Retina (tissue), 1 donor: ENCODE measurements at regions not wholly inside any gene's neighbourhood (a gene's known extent, or its start where the extent isn't known, plus 50 kb on each side); places are given as distances from the start of the nearest gene placed in this dataset.

Source experiments
- DNase-seq: peaks from one replicate; pipeline ENCODE4 v3.0.0-alpha.2; 2016

DNA sequence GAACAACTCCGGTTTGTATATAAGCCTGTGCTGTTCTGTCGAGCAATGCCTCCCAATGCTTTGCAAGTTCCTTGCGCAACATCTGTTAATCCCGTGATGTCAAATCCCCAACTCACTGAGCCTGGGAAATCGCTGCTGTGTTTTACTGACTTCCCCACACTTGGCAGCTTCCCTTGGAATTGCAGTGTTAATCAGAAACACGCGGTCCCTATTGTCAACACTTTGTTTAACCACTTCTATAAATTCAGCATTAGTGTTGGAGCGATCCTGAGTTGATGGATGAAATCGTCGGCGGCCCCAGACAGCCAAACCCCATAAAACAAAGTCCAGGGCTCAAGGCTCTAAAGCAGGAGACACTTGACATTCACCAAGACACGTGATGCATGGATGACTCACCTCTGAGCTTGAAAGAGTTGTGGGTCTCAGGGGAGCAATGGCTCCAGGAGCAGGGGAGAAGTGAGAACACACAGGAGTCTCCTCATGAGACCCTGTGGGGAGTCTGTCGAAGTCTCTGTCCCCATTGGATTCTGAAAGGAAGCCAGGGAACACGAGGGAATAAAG is 555.3 kb downstream of the MIAT start:
- DNase-seq: no peak

DNA sequence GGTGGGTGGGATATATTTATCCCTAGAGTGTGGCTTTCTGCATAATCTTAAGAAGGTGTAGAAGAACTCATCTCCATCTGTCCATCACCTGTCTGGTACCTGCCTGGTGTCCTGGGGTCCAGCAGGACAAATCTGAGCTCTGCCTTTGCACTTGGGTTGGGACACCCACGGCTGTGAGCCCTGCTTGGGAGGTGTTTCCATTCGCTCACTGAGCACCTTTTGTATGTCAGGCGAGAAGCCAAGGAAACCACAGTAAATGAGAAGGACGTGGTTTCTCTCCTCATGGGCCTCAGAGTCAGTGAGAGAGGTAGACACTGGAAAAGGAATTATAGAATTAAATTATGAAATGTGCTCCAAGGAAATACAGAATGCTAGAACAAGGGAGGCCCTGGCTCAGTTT is 555.9 kb downstream of the MIAT start:
- DNase-seq: no peak

DNA sequence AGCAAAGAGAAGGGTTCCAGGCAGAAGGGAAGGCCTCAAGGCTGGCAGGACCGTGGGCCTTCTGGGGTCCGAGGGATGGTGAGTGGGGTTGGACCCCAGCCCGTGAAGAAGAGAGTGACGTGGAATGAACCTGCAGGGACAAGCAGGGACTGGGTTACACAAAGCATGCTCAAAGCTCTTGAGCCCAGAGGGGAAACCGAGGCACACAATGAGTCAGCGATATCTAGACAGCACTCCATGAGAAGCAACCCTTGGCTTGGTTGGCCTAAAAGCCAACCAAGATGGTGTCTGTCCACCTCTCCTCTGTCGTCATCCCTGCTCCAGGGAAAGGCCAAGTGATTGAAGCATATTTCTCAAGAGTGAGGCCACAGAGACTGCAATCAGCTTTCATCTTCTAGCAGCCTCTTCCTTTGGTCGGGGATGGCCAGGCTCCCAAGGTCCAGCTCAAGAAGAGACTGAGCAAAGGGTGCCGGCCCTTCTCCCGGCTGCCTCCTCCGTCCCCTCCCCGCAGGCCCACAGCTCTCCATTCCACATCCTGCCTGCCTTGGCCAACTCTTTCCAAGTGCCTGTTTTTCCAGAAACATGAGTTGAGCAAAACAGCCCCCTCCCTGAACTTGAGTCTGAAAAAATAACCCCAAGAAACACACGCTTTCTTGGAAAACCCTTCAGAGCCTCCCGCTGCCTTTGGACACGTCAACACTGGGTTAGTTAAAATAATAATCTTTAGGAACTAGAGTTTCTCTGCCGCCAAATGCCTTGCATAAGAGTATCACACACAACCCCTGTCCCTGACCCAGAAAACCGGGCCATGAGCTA is 556.6 kb downstream of the MIAT start:
- DNase-seq: no peak

- DNase-seq: no peak
These were observed 557.3 kb downstream of the MIAT start for GRCh38 chr22:27214691-27215090.

- DNase-seq: no peak
These were observed 558.5 kb downstream of the MIAT start for GRCh38 chr22:27215871-27216270.

- DNase-seq: no peak
These were observed 559.1 kb downstream of the MIAT start for GRCh38 chr22:27216444-27216843.

DNA sequence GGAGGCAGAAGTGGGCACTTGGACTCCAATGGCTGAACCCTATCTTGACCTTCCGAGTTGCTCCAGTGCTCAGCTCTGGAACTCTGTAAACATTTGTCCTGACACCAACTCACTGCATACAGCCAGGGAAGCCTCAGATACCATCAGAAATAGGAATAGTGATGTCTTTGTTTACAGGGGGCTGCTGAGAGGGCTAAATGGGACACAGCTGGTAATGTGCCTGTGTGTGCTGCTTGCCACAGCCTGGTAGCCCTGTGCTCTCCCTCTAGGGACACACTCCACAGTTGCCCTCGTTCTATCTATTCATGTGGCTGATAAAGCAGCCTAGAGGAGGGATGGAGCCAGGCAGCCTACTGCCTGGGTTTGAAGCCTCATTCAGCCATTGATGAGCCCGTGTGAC is 559.8 kb downstream of the MIAT start:
- no peak for DNase-seq

- DNase-seq: no peak
These were observed 560.9 kb downstream of the MIAT start for GRCh38 chr22:27218012-27218920.

GRCh38 chr22:27219036-27219435 is 561.6 kb downstream of the MIAT start:
- DNase-seq: no peak

DNA sequence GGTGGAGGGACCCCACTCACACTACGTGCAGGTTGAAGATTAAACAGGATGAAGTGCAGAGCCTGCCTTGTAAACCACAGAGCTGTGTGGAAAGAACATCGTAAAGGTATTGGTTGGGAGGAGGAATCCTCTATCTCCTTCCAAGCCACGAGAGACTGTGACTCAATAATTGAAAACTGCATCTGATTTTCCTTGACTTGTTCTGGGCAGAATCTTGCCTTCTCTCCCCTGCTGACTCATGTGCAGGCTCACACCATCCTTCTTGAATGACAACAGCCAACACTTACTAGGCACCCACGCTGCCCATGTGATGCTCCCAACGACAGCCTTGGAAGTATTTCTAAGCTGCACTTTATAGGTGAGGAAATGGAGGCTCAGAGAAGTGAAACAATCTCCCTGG is 563.0 kb downstream of the MIAT start:
- no peak for DNase-seq

- DNase-seq: no peak
These were observed 564.8 kb downstream of the MIAT start for GRCh38 chr22:27222178-27222577.

DNA sequence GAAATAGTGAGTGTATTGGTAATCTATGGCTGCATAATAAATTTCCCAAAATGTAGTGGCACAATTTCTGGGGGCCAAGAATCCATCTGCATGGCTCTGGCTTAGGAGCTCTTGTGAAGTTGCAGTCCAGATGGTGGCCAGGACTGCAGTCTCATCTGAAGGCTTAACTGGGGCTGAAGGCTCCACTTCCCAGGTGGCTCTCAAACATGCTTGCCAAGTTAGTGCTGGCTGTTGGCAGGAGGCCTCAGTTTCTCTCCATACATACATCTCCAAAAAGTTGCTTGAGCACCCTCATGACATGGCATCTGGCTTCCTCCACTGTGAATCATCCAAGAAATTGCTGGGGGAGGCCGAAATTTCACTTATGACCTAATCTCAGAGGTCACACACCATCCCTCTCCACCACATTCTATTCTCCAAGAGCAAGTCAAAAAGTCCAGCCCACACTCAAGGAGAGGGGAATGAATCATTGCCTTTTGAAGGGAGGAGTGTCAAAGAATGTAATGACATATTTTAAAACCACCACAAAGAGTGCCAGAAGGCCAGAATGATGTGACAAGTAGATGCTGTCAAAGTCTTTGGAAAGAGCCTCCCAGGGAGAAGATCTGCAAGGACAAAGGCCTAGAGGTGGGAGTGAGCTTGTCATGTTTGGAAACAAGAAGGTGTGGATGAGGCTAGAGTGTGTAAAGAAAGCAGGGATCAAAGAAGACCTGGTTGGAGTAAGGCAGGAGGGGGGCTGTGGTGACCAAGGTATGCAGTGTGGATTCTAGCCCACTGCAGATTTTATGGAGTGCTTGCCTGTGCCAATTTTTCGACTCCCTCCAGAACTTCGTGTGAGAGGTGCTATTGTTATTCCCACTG is 566.2 kb downstream of the MIAT start:
- no peak for DNase-seq

GRCh38 chr22:27224485-27225374 is 567.3 kb downstream of the MIAT start:
- no peak for DNase-seq

DNA sequence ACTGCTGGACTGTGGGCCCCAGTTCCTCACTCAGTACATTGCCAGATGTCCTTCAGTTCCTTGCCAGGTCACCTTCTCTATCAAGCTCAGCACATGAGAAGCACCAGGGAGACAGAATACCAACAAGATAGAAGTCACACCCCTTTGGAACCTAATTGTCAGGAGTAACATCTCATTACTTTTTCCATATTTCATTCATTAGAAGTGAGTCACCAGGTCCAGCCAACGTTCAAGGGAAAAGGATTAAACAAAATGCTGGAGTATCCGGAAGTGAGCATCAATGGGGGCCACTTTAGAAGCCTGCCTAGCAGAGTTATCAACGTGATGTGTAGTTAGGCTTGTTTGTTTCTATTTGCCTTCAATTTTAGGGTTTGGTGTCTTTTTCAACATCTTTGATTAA is 569.3 kb downstream of the MIAT start:
- DNase-seq: no peak

GRCh38 chr22:27228771-27229170 is 571.4 kb downstream of the MIAT start:
- DNase-seq: no peak

DNA sequence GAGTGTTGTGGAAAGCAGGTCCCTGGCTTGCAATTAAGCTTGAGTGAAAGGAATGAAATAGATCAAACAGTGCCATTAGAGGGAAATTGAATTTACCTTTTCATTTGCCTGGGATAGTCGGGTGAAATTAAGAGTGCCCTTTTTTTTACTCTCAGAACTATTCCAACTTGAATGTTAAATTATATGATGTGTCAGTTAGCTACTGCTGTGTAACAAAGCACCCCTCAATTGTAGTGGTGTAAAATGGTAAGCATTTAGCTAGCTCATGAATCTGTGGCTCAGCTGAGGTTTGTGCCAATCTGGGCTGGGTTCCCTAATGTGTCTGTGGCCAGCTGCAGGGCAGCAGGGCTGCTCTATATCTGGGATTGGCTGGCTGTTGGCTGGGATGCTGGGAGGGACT is 571.4 kb downstream of the MN1 start:
- DNase-seq: no peak

- no peak for DNase-seq
These were observed 570.3 kb downstream of the MN1 start for GRCh38 chr22:27231266-27231665.

DNA sequence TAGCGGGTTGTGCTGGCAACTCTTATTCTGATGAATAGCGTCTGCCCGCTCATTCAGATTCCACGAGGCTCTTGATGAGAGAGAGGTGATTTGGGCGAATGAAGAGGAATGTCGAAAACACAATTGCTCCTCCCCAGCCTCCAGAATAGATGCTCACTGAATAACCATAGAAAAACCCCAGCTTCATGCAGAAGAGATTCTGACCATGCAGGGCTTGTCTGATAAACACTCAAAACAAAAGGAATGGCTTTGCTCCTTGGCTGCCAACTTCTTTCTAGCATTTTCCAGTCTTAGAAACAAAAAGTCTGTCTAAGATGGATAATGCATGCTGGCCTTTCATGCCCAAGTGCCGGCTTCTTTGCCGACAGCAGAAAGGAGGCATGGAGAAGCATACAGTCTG is 569.5 kb downstream of the MN1 start:
- no peak for DNase-seq

GRCh38 chr22:27237080-27237741 is 564.3 kb downstream of the MN1 start:
- no peak for DNase-seq

GRCh38 chr22:27238935-27239510 is 562.5 kb downstream of the MN1 start:
- no peak for DNase-seq

DNA sequence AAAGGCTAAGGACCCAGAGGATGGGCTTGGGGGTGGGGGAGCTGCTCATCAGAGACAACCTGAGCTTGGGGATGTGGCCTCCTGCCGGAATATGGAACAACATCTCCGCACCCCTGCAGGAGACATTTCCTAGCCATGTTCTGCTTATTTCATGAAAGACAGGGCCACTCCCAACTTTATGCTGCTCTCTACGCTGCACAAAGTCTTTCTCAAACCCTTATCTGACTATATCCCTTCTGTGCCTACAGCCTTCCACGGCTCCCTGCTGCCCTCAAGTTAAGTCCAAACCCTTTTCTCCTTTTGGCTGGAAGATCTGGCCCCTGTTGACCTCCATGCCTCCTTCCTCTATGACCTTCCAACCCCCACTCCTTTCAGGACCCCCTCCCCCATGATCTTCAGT is 562.0 kb downstream of the MN1 start:
- no peak for DNase-seq
